Stomach (tissue), 8 donors: ENCODE measurements at regions not wholly inside any gene's neighbourhood (a gene's known extent, or its start where the extent isn't known, plus 50 kb on each side); places are given as distances from the start of the nearest gene placed in this dataset.

Experiments used
- DNase-seq, 2 donors: peaks; one replicate each; pipeline versions ENCODE4 v3.0.0 to v3.0.0-alpha.2; 2013 to 2019
- H3K27ac ChIP-seq, 5 donors: fragments of 200-600 bp in 4 of 5; sonication (generic) in 4 of 5; one replicate each; pipeline ENCODE4 v1.5.1; 2013 to 2019; ENCODE audit warnings: mild to moderate bottlenecking in 1 of 5, moderate library complexity in 1 of 5
- H3K27me3 ChIP-seq, 3 donors: fragments of 200-600 bp; sonication (generic); one replicate each; pipeline ENCODE4 v1.5.1; 2017 to 2019; ENCODE audit warnings: mixed run types in 1 of 3
- H3K36me3 ChIP-seq, 4 donors: fragments of 200-600 bp; sonication (generic); 1 replicate in 3 of 4; 2 replicates in 1 of 4; pipeline ENCODE4 v1.5.1; 2016 to 2019
- H3K4me1 ChIP-seq, 4 donors: fragments of 200-600 bp; sonication (generic); one replicate each; pipeline ENCODE4 v1.5.1; 2016 to 2019
- H3K4me3 ChIP-seq, 4 donors: fragments of 200-600 bp; sonication (generic) in 3 of 4; one replicate each; pipeline ENCODE4 v1.5.1; 2016 to 2019; ENCODE audit warnings: mild to moderate bottlenecking in 1 of 4
- H3K9me3 ChIP-seq, 4 donors: fragments of 200-600 bp; sonication (generic); one replicate each; pipeline ENCODE4 v1.5.1; 2016 to 2019
- EP300 ChIP-seq: sonication (generic); formaldehyde crosslinking; IDR thresholded peaks from one replicate; pipeline ENCODE4 v1.6.1; 2017; ENCODE audit warnings: antibody characterized with exemption
- POLR2A ChIP-seq, 4 donors: fragments of 450-650 bp; IDR thresholded peaks; one replicate each; pipeline ENCODE4 v1.6.1; 2016; ENCODE audit warnings: antibody characterized with exemption in 4 of 4, control low read depth in 2 of 4, mild to moderate bottlenecking in 1 of 4, moderate library complexity in 1 of 4
- POLR2AphosphoS5 ChIP-seq, 3 donors: sonication (generic); formaldehyde crosslinking; IDR thresholded peaks; one replicate each; pipeline ENCODE4 v1.6.1; 2016; ENCODE audit warnings: antibody characterized with exemption in 3 of 3
- WGBS, 5 donors: extraction: QIAGEN DNeasy Blood & Tissue Kit in 3 of 5; methylation state at CpG; one replicate each; pipeline versions ENCODE4 v1.1.5 to v1.1.7; 2013 to 2018; 5-methylcytosine and 5-hydroxymethylcytosine counted together
- intact Hi-C: fragments of 100-400 bp; cut with DNase I; formaldehyde crosslinking; loops from one replicate; pipeline ENCODE4 v1.15.1; 2023; ENCODE audit warnings: low total_unique reads
- TF ChIP-seq, protein P1 (sequence below), 7 experiments: fragments of 450-650 bp in 4 of 7; fragments of 200-600 bp in 3 of 7; sonication (generic) in 3 of 7; IDR thresholded peaks; one replicate each; pipeline ENCODE4 v1.5.1; 2016 to 2019; ENCODE audit warnings: antibody characterized with exemption in 7 of 7, control low read depth in 2 of 7, mild to moderate bottlenecking in 1 of 7
- donor health status: healthy with polysubstance abuse.
- donor health status: Bipolar disorder and iron deficiency.
- donor health status: healthy.

- Histone ChIP-seq H3K27ac (no peak overlapping the region), H3K4me1 (no peaks in the 10 kb centered on the region), H3K36me3 (no peaks in the 10 kb centered on the region), H3K9me3 (peaks cover 0 to 23% (median 14%) of the 10 kb centered on the region in 4 donors), H3K4me3 (no peak overlapping the region), H3K27me3 (peaks cover 0 to 50% (median 13%) of the 10 kb centered on the region in 3 donors)
- 35 to 50% (median 40%) methylated on average over 13 to 17 of the region's 17 CpGs for WGBS, 5 donors
- intact Hi-C loops, result no loop called here
- TF ChIP-seq EP300 (no peak), POLR2AphosphoS5 (IDR thresholded peaks at IDR 0.05) (no peak), POLR2A (IDR thresholded peaks at IDR 0.05) (no peak)
- TF ChIP-seq, protein P1, sequence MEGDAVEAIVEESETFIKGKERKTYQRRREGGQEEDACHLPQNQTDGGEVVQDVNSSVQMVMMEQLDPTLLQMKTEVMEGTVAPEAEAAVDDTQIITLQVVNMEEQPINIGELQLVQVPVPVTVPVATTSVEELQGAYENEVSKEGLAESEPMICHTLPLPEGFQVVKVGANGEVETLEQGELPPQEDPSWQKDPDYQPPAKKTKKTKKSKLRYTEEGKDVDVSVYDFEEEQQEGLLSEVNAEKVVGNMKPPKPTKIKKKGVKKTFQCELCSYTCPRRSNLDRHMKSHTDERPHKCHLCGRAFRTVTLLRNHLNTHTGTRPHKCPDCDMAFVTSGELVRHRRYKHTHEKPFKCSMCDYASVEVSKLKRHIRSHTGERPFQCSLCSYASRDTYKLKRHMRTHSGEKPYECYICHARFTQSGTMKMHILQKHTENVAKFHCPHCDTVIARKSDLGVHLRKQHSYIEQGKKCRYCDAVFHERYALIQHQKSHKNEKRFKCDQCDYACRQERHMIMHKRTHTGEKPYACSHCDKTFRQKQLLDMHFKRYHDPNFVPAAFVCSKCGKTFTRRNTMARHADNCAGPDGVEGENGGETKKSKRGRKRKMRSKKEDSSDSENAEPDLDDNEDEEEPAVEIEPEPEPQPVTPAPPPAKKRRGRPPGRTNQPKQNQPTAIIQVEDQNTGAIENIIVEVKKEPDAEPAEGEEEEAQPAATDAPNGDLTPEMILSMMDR (IDR thresholded peaks at IDR 0.05), result no peak
- peak in 1 of 2 donors; percentile 4 for DNase-seq
Measured at GRCh38 chr17:34776456-34777443, 184.5 kb downstream of the CCT6B start.

GRCh38 chr17:34773036-34773435, 188.2 kb downstream of the CCT6B start:
- Histone ChIP-seq H3K27ac (no peak overlapping the region), H3K9me3 (no peaks in the 10 kb centered on the region), H3K36me3 (no peaks in the 10 kb centered on the region), H3K4me3 (no peak overlapping the region), H3K27me3 (peaks cover 0 to 44% (median 13%) of the 10 kb centered on the region in 3 donors), H3K4me1 (no peaks in the 10 kb centered on the region)
- no peak for DNase-seq
- 55 to 74% (median 68%) methylated on average over 4 of the region's 4 CpGs for WGBS, 5 donors
- no peak for TF ChIP-seq EP300
- no peak for TF ChIP-seq POLR2AphosphoS5 (IDR thresholded peaks at IDR 0.05)
- no peak for TF ChIP-seq POLR2A (IDR thresholded peaks at IDR 0.05)
- TF ChIP-seq, protein P1 (IDR thresholded peaks at IDR 0.05), result no peak
- intact Hi-C loops, result no loop called here

DNA sequence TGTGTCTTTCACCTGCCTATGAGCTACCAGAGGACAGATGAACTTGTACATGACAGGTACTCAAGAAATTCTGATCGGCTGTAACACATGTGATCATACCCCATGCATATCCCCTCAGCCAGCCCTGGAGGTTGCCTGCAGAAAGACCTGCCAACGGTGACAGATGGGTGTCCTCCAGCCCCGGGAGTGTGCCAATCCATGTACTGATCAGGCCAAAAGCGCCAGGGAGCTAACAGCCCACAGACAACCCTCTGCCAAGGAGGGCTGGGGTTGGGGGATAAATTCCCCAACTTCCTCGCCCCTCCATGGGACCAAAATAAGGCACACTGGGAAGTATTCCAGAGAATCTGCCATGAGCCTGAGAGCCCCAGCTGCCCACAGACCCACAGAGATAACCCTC, 189.4 kb downstream of the CCT6B start:
- H3K27ac ChIP-seq, result no peak overlapping the region
- 62 to 81% (median 80%) methylated on average over 5 of the region's 5 CpGs for WGBS, 5 donors
- intact Hi-C loops, result no loop called here
- TF ChIP-seq EP300 (no peak), POLR2AphosphoS5 (IDR thresholded peaks at IDR 0.05) (no peak), POLR2A (IDR thresholded peaks at IDR 0.05) (no peak)
- TF ChIP-seq, protein P1 (IDR thresholded peaks at IDR 0.05), result no peak
- H3K4me1 ChIP-seq, result no peaks in the 10 kb centered on the region
- H3K4me3 ChIP-seq, result no peak overlapping the region
- H3K36me3 ChIP-seq, result no peaks in the 10 kb centered on the region
- H3K9me3 ChIP-seq, result no peaks in the 10 kb centered on the region
- no peak for DNase-seq
- H3K27me3 ChIP-seq, result peaks cover 0 to 40% (median 13%) of the 10 kb centered on the region in 3 donors

- H3K9me3 ChIP-seq, result no peaks in the 10 kb centered on the region
- H3K36me3 ChIP-seq, result no peaks in the 10 kb centered on the region
- H3K27ac ChIP-seq, result no peak overlapping the region
- H3K27me3 ChIP-seq, result peaks cover 0 to 36% (median 13%) of the 10 kb centered on the region in 3 donors
- intact Hi-C loops, result no loop called here
- TF ChIP-seq POLR2A (IDR thresholded peaks at IDR 0.05) (no peak), EP300 (no peak), POLR2AphosphoS5 (IDR thresholded peaks at IDR 0.05) (no peak)
- TF ChIP-seq, protein P1 (IDR thresholded peaks at IDR 0.05), result no peak
- no peaks in the 10 kb centered on the region for H3K4me1 ChIP-seq
- no peak for DNase-seq
- WGBS, 5 donors, result 49 to 60% (median 52%) methylated on average over 3 of the region's 3 CpGs
- H3K4me3 ChIP-seq, result no peak overlapping the region
Measured at GRCh38 chr17:34770586-34770985, 190.7 kb downstream of the CCT6B start.
